Glutamatergic neuron (in vitro differentiated cells): ENCODE measurements at regions not wholly inside any gene's neighbourhood (a gene's known extent, or its start where the extent isn't known, plus 50 kb on each side); places are given as distances from the start of the nearest gene placed in this dataset.

Source experiments
- DNase-seq: peaks from one replicate; pipeline ENCODE4 v3.0.0; 2022
- H3K27ac Mint-ChIP-seq: one replicate; pipeline ENCODE4 v1.8.0; 2020; ENCODE audit warnings: mild to moderate bottlenecking, mixed read lengths, inconsistent platforms; ENCODE audit not compliant: unreplicated experiment
- H3K27me3 Mint-ChIP-seq: one replicate; pipeline ENCODE4 v1.8.0; 2020; ENCODE audit warnings: mild to moderate bottlenecking, moderate library complexity, mixed read lengths, inconsistent platforms; ENCODE audit not compliant: unreplicated experiment
- H3K36me3 Mint-ChIP-seq: one replicate; pipeline ENCODE4 v1.8.0; 2020; ENCODE audit warnings: mild to moderate bottlenecking, mixed read lengths, inconsistent platforms; ENCODE audit not compliant: unreplicated experiment
- H3K4me1 Mint-ChIP-seq: one replicate; pipeline ENCODE4 v1.8.0; 2020; ENCODE audit warnings: mild to moderate bottlenecking, low read depth, mixed read lengths, inconsistent platforms; ENCODE audit not compliant: unreplicated experiment
- H3K4me3 Mint-ChIP-seq: one replicate; pipeline ENCODE4 v1.8.0; 2020; ENCODE audit warnings: mild to moderate bottlenecking, mixed read lengths, inconsistent platforms; ENCODE audit not compliant: unreplicated experiment
- H3K9me3 Mint-ChIP-seq: one replicate; pipeline ENCODE4 v1.8.0; 2020; ENCODE audit warnings: mild to moderate bottlenecking, moderate library complexity, mixed read lengths, inconsistent platforms; ENCODE audit not compliant: unreplicated experiment
- TF ChIP-seq, protein P1 (sequence below): fragments of 200-600 bp; sonication (generic); IDR thresholded peaks from one replicate; pipeline ENCODE4 v1.5.0; 2021; ENCODE audit not compliant: partially characterized antibody, unreplicated experiment

DNA sequence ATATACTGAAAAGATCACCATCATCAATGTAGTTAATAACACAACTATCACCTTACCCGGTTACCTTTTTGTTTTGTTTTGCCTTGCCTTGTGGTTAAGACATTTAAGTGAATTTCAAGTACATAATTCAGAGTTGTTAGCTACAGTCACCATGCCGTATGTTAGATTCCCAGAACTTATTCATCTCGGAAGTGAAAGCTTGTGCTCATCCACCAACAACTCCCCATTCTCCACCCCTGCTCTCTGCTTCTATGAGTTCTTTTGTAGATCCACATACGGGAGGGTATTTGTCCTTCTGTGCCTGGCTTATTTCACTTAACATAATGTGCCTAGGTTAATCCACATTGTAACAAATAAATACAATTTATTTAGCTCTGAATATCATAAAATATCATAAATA lies 182.8 kb upstream of the ADARB2 start:
- no peaks in the 10 kb centered on the region for H3K36me3 Mint-ChIP-seq
- H3K27ac Mint-ChIP-seq: no peak overlapping the region
- no peaks in the 10 kb centered on the region for H3K9me3 Mint-ChIP-seq
- TF ChIP-seq, protein P1, sequence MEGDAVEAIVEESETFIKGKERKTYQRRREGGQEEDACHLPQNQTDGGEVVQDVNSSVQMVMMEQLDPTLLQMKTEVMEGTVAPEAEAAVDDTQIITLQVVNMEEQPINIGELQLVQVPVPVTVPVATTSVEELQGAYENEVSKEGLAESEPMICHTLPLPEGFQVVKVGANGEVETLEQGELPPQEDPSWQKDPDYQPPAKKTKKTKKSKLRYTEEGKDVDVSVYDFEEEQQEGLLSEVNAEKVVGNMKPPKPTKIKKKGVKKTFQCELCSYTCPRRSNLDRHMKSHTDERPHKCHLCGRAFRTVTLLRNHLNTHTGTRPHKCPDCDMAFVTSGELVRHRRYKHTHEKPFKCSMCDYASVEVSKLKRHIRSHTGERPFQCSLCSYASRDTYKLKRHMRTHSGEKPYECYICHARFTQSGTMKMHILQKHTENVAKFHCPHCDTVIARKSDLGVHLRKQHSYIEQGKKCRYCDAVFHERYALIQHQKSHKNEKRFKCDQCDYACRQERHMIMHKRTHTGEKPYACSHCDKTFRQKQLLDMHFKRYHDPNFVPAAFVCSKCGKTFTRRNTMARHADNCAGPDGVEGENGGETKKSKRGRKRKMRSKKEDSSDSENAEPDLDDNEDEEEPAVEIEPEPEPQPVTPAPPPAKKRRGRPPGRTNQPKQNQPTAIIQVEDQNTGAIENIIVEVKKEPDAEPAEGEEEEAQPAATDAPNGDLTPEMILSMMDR: no peak
- H3K4me3 Mint-ChIP-seq: no peak overlapping the region
- H3K27me3 Mint-ChIP-seq: no peaks in the 10 kb centered on the region
- DNase-seq: no peak
- H3K4me1 Mint-ChIP-seq: peaks cover 11% of the 10 kb centered on the region

DNA sequence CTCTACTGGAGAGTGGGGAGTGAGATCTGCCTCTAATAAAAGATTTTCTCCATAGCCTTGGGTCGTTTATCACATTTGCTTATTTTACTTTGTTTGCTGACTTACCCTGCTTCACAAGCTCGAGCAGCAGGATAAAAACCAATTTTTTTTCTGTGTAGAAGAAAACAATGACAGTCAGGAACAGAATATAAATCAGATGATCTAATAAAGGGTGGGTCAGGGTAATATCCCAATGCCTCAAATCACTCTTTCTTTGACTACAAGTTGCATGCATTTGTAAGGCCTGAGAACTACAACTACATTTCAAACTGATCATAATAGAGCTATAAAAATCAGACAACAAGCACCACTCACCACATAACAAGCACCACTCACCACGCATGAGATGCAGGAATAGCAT lies 174.4 kb upstream of the ADARB2 start:
- H3K4me1 Mint-ChIP-seq: no peaks in the 10 kb centered on the region
- H3K9me3 Mint-ChIP-seq: no peaks in the 10 kb centered on the region
- no peaks in the 10 kb centered on the region for H3K36me3 Mint-ChIP-seq
- no peak overlapping the region for H3K27ac Mint-ChIP-seq
- no peak for DNase-seq
- no peak overlapping the region for H3K4me3 Mint-ChIP-seq
- TF ChIP-seq, protein P1: no peak
- H3K27me3 Mint-ChIP-seq: peaks cover 1% of the 10 kb centered on the region

DNA sequence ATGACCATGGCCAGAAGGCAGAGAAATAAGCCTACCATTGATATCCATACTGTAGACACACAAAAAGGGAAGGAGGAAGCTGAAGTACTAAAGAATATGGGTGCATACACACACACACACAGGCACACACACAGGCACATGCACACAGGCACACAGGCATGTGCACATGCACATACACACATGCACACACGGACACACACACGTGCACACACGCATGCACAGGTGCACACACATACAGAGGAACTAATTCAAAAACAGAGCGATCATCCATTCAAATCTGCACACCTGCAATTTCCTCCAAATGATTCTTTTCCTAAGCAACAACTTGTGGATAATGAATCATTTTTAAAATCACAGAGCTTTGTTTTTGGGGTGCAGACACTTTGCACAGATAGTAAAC lies 166.7 kb upstream of the ADARB2 start:
- Mint-ChIP-seq H3K4me1 (no peaks in the 10 kb centered on the region), H3K9me3 (no peaks in the 10 kb centered on the region), H3K27me3 (no peaks in the 10 kb centered on the region), H3K27ac (no peak overlapping the region), H3K4me3 (no peak overlapping the region), H3K36me3 (peaks cover 4% of the 10 kb centered on the region)
- no peak for DNase-seq
- TF ChIP-seq, protein P1: no peak

DNA sequence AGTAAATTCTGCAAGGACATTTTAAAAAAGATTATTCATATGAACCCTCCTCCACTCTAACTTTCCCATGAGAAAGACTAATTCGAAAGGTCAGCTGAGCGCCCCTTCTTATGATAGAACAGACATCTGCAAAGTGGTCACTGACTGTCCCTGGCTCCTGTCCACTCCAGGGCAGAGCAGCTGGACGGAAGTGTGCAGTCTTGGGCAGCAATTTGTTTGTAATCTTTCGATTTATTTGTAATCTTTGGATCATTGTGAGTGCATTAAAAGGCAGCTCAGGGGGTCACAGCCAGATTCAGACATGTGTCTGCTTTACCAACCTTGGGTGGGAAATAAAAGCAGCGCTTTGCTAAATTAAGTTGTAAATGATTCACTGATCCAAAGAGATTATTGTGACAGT lies 158.8 kb upstream of the ADARB2 start:
- Mint-ChIP-seq H3K9me3 (no peaks in the 10 kb centered on the region), H3K4me3 (no peak overlapping the region), H3K36me3 (no peaks in the 10 kb centered on the region), H3K27me3 (peaks cover 2% of the 10 kb centered on the region), H3K27ac (no peak overlapping the region), H3K4me1 (no peaks in the 10 kb centered on the region)
- no peak for DNase-seq
- TF ChIP-seq, protein P1: no peak

DNA sequence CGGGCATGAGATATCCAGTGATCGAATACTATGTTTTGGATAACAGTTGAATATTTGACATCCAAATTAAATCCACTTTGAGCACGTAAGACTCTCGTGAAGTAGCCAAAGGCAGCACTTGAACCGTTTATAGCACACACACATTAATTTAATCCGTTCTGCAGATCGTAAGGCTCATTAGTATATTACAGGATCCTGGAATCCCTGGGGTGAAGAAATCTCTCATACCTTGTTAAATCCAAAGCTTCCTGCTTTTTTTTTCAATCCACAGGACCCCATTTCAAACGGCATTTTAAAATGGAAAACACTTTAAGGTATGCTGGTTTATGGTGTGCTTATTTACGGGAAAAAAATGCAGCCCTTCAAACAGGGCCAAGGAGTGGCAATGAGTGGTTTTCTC lies 158.4 kb upstream of the ADARB2 start:
- Mint-ChIP-seq H3K27ac (no peak overlapping the region), H3K36me3 (no peaks in the 10 kb centered on the region), H3K27me3 (peaks cover 2% of the 10 kb centered on the region), H3K4me1 (no peaks in the 10 kb centered on the region), H3K4me3 (no peak overlapping the region), H3K9me3 (no peaks in the 10 kb centered on the region)
- TF ChIP-seq, protein P1: no peak
- DNase-seq: no peak
